ENCODE measurements at regions not wholly inside any gene's neighbourhood (a gene's known extent, or its start where the extent isn't known, plus 50 kb on each side); places are given as distances from the start of the nearest gene placed in this dataset.

GRCh38 chr5:106314221-106314824 lies 1356.4 kb downstream of the EFNA5 start:
- H3K9me2 ChIP-seq, result no peaks in the 10 kb centered on the region
- peaks cover 17% of the 10 kb centered on the region for H3F3A ChIP-seq (replicated peaks; ENCODE audit: insufficient read depth)
- no peaks in the 10 kb centered on the region for H3K79me2 ChIP-seq (ENCODE audit: insufficient read depth)
- no peaks in the 10 kb centered on the region for H3K27me3 ChIP-seq (ENCODE audit: insufficient read depth)
- no peak overlapping the region for H3K4me3 ChIP-seq (ENCODE audit: low read depth in 2 of 2, low read length in 1 of 2)
- ChIA-PET POLR2A (no interaction called here), CTCF (no interaction called here)
- no peak overlapping the region for H3K4me2 ChIP-seq
- no peaks in the 10 kb centered on the region for H3K36me3 ChIP-seq (replicated peaks in 1 of 2; ENCODE audit: control insufficient read depth in 1 of 2, insufficient read depth in 2 of 2, low read length in 1 of 2)
- no peak for DNase-seq
- peaks cover 0 to 4% of the 10 kb centered on the region in 2 experiments for H3K4me1 ChIP-seq (ENCODE audit: control insufficient read depth in 1 of 2, insufficient read depth in 2 of 2, low read depth in 1 of 2, low read length in 1 of 2)
- H3K9me3 ChIP-seq, result no peaks in the 10 kb centered on the region
- H3K27ac ChIP-seq (ENCODE audit: low read depth in 2 of 2, low read length in 1 of 2), result peak overlapping the region in 1 of 2 experiments; percentile 63; a peak in 2 of 4 replicates
- 61% methylated on average over 2 of the region's 2 CpGs for WGBS (ENCODE audit: low lambda C conversion rate)
- H4K20me1 ChIP-seq (ENCODE audit: insufficient read depth), result no peaks in the 10 kb centered on the region
- 0 out of 2 replicates have a peak overlapping the region, but pooled peaks have one; percentile 19 for H2AFZ ChIP-seq (ENCODE audit: low read depth)
- H3K9ac ChIP-seq, result no peak overlapping the region
- TF ChIP-seq, protein P1, sequence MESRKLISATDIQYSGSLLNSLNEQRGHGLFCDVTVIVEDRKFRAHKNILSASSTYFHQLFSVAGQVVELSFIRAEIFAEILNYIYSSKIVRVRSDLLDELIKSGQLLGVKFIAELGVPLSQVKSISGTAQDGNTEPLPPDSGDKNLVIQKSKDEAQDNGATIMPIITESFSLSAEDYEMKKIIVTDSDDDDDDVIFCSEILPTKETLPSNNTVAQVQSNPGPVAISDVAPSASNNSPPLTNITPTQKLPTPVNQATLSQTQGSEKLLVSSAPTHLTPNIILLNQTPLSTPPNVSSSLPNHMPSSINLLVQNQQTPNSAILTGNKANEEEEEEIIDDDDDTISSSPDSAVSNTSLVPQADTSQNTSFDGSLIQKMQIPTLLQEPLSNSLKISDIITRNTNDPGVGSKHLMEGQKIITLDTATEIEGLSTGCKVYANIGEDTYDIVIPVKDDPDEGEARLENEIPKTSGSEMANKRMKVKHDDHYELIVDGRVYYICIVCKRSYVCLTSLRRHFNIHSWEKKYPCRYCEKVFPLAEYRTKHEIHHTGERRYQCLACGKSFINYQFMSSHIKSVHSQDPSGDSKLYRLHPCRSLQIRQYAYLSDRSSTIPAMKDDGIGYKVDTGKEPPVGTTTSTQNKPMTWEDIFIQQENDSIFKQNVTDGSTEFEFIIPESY (IDR thresholded peaks at IDR 0.05; ENCODE audit: borderline replicate concordance, low read depth), result no peak
- TF ChIP-seq GABPA (IDR thresholded peaks at IDR 0.05; ENCODE audit: low read depth), result no peak
- TF ChIP-seq YY1 (IDR thresholded peaks at IDR 0.05; ENCODE audit: low read depth), result no peak
- no peak for TF ChIP-seq SIN3A (IDR thresholded peaks at IDR 0.05; ENCODE audit: borderline replicate concordance, low read depth, low read length)
- no peak for TF ChIP-seq GATA2 (CRISPR knock-in tag; IDR thresholded peaks at IDR 0.05)
- TF ChIP-seq TEAD4 (IDR thresholded peaks at IDR 0.05; ENCODE audit: borderline replicate concordance, insufficient read depth), result no peak
- TF ChIP-seq FOSL2 (IDR thresholded peaks at IDR 0.05; ENCODE audit: borderline replicate concordance, low read depth), result peak; percentile 28; the same call in 1 of the 2 replicates
- TF ChIP-seq RCOR1 (IDR thresholded peaks at IDR 0.05; ENCODE audit: low read length), result no peak
- peak in 1 of 2 experiments; percentile 32; a peak in 1 of 4 replicates for TF ChIP-seq EP300 (IDR thresholded peaks at IDR 0.05; ENCODE audit: borderline replicate concordance in 1 of 2, low read depth in 1 of 2, low read length in 1 of 2)
- TF ChIP-seq, protein P2, sequence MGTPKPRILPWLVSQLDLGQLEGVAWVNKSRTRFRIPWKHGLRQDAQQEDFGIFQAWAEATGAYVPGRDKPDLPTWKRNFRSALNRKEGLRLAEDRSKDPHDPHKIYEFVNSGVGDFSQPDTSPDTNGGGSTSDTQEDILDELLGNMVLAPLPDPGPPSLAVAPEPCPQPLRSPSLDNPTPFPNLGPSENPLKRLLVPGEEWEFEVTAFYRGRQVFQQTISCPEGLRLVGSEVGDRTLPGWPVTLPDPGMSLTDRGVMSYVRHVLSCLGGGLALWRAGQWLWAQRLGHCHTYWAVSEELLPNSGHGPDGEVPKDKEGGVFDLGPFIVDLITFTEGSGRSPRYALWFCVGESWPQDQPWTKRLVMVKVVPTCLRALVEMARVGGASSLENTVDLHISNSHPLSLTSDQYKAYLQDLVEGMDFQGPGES (IDR thresholded peaks at IDR 0.05; ENCODE audit: low read depth, low read length), result no peak
- no peak for TF ChIP-seq CHD2 (IDR thresholded peaks at IDR 0.05; ENCODE audit: low read length, partially characterized antibody)
- TF ChIP-seq FOXM1 (IDR thresholded peaks at IDR 0.05; ENCODE audit: low read depth), result no peak
- TF ChIP-seq TCF12 (IDR thresholded peaks at IDR 0.05), result peak; percentile 39; the same call in 1 of the 2 replicates
- no peak for TF ChIP-seq RXRA (IDR thresholded peaks at IDR 0.05; ENCODE audit: borderline replicate concordance, low read depth)
- no peak for TF ChIP-seq RFX5 (IDR thresholded peaks at IDR 0.05; ENCODE audit: low read length)
- no peak for TF ChIP-seq RAD21 (IDR thresholded peaks at IDR 0.05; ENCODE audit: low read length)
- TF ChIP-seq CTCF (IDR thresholded peaks at IDR 0.05), result no peak
- TF ChIP-seq, protein P3, sequence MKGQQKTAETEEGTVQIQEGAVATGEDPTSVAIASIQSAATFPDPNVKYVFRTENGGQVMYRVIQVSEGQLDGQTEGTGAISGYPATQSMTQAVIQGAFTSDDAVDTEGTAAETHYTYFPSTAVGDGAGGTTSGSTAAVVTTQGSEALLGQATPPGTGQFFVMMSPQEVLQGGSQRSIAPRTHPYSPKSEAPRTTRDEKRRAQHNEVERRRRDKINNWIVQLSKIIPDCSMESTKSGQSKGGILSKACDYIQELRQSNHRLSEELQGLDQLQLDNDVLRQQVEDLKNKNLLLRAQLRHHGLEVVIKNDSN (IDR thresholded peaks at IDR 0.05; ENCODE audit: borderline replicate concordance, low read depth), result no peak
- peak; percentile 54; the same call in 1 of the 2 replicates for TF ChIP-seq NFIC (IDR thresholded peaks at IDR 0.05; ENCODE audit: borderline replicate concordance)
- TF ChIP-seq MXI1 (IDR thresholded peaks at IDR 0.05; ENCODE audit: low read depth, low read length), result no peak
- TF ChIP-seq MAX (IDR thresholded peaks at IDR 0.05; ENCODE audit: low read depth), result no peak
- TF ChIP-seq FOXJ3 (CRISPR knock-in tag; IDR thresholded peaks at IDR 0.05), result no peak
- TF ChIP-seq JUND (IDR thresholded peaks at IDR 0.05), result peak; percentile 40
- TF ChIP-seq, protein P4, sequence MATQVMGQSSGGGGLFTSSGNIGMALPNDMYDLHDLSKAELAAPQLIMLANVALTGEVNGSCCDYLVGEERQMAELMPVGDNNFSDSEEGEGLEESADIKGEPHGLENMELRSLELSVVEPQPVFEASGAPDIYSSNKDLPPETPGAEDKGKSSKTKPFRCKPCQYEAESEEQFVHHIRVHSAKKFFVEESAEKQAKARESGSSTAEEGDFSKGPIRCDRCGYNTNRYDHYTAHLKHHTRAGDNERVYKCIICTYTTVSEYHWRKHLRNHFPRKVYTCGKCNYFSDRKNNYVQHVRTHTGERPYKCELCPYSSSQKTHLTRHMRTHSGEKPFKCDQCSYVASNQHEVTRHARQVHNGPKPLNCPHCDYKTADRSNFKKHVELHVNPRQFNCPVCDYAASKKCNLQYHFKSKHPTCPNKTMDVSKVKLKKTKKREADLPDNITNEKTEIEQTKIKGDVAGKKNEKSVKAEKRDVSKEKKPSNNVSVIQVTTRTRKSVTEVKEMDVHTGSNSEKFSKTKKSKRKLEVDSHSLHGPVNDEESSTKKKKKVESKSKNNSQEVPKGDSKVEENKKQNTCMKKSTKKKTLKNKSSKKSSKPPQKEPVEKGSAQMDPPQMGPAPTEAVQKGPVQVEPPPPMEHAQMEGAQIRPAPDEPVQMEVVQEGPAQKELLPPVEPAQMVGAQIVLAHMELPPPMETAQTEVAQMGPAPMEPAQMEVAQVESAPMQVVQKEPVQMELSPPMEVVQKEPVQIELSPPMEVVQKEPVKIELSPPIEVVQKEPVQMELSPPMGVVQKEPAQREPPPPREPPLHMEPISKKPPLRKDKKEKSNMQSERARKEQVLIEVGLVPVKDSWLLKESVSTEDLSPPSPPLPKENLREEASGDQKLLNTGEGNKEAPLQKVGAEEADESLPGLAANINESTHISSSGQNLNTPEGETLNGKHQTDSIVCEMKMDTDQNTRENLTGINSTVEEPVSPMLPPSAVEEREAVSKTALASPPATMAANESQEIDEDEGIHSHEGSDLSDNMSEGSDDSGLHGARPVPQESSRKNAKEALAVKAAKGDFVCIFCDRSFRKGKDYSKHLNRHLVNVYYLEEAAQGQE (IDR thresholded peaks at IDR 0.05; ENCODE audit: low read depth, low read length), result no peak
- TF ChIP-seq ELF1 (IDR thresholded peaks at IDR 0.05), result no peak
